K562 (cell line): ENCODE measurements at regions not wholly inside any gene's neighbourhood (a gene's known extent, or its start where the extent isn't known, plus 50 kb on each side); places are given as distances from the start of the nearest gene placed in this dataset.

Source experiments
- ATAC-seq: fragments of 200-7000 bp; cut with Tn5 transposase; 3 replicates; pipeline ENCODE4 v1.9.1; 2020; ENCODE audit warnings: moderate library complexity
- BruUV-seq: library from RNA; stranded (reverse); fragments of 400-500 nt; replicated peaks from 2 replicates; lab custom pipeline; 2021; lab: Mats Ljungman, UMichigan
- CTCF ChIA-PET: fragments of 300-600 bp; formaldehyde crosslinking; extraction: SDS; loops from one replicate; lab custom pipeline; 2021; ENCODE audit warnings: low intra/inter-chr PET ratio; lab: Yijun Ruan, JAX
- POLR2A ChIA-PET: fragments of 300-600, 350-650 bp; sonication (Branson Sonifier 250); formaldehyde crosslinking; extraction: SDS; loops from one replicate; lab custom pipeline; 2021; ENCODE audit warnings: antibody characterized with exemption, inconsistent platforms; lab: Yijun Ruan, JAX
- DNase-seq, 4 experiments: peaks; one replicate each; pipeline versions ENCODE4 v3.0.0 to v3.0.0-alpha.2; 2011 to 2018; ENCODE audit warnings: low spot score in 3 of 4, mixed read lengths in 3 of 4; ENCODE audit errors: extremely low read depth in 1 of 4
- FAIRE-seq: peaks from 2 replicates; lab custom pipeline; 2011; peaks lifted over from hg19 to GRCh38; lab: Jason Lieb, UNC
- H2AFZ ChIP-seq: 2 replicates; pipeline ENCODE4 v1.6.0; 2011; ENCODE audit warnings: low read depth, low read length, control low read depth, inconsistent platforms
- H3K27ac ChIP-seq: fragments of 200-600 bp; 3 replicates; pipeline ENCODE4 v1.8.0; 2011; ENCODE audit warnings: low read depth, mild to moderate bottlenecking, control low read depth, inconsistent platforms, low read length, moderate library complexity, mixed read lengths; ENCODE audit errors: extremely low read depth
- H3K27me3 ChIP-seq, 2 experiments: fragments of 300-600 bp in 1 of 2; 2 replicates in 1 of 2; 3 replicates in 1 of 2; pipeline versions ENCODE4 v1.6.0 to v1.8.0; 2011; ENCODE audit warnings: inconsistent platforms in 2 of 2, low read length in 2 of 2, mild to moderate bottlenecking in 1 of 2, mixed read lengths in 1 of 2, moderate library complexity in 1 of 2; ENCODE audit not compliant: control insufficient read depth in 2 of 2, insufficient read depth in 2 of 2
- H3K36me3 ChIP-seq: fragments of 300-600 bp; 3 replicates; pipeline ENCODE4 v1.8.0; 2011; ENCODE audit warnings: mild to moderate bottlenecking, low read length, inconsistent platforms; ENCODE audit not compliant: control insufficient read depth, insufficient read depth
- H3K4me1 ChIP-seq, 2 experiments: fragments of 200-600 bp in 1 of 2; replicated peaks in 1 of 2; 2 replicates in 1 of 2; 3 replicates in 1 of 2; pipeline versions ENCODE4 v1.5.1 to v1.8.0; 2011; ENCODE audit warnings: inconsistent platforms in 2 of 2, low read length in 2 of 2, mild to moderate bottlenecking in 1 of 2, mixed read lengths in 1 of 2, moderate library complexity in 1 of 2; ENCODE audit not compliant: control insufficient read depth in 2 of 2, insufficient read depth in 2 of 2
- H3K4me2 ChIP-seq: 2 replicates; pipeline ENCODE4 v1.6.1; 2011; ENCODE audit warnings: low read length, control low read depth, inconsistent platforms, mixed read lengths; ENCODE audit not compliant: insufficient read depth
- H3K4me3 ChIP-seq: fragments of 200-600 bp; sonication (generic), shearing (Covaris generic); 2 replicates; pipeline ENCODE4 v1.5.1; 2016; ENCODE audit warnings: control low read depth, inconsistent platforms
- H3K79me2 ChIP-seq: fragments of 200-600 bp; 3 replicates; pipeline ENCODE4 v1.8.0; 2011; ENCODE audit warnings: low read length, inconsistent platforms; ENCODE audit not compliant: control insufficient read depth, insufficient read depth
- H3K9ac ChIP-seq, 2 experiments: 2 replicates each; pipeline versions ENCODE4 v1.6.0 to v1.6.1; 2011; ENCODE audit warnings: low read depth in 2 of 2, low read length in 2 of 2, control low read depth in 1 of 2, inconsistent platforms in 1 of 2, mild to moderate bottlenecking in 1 of 2, mixed read lengths in 1 of 2; ENCODE audit not compliant: insufficient read depth in 1 of 2
- H3K9me1 ChIP-seq: one replicate; pipeline ENCODE4 v1.6.0; 2011; ENCODE audit warnings: inconsistent platforms, mild to moderate bottlenecking, low read length, moderate library complexity; ENCODE audit not compliant: control insufficient read depth, insufficient read depth
- H3K9me3 ChIP-seq: replicated peaks from 2 replicates; pipeline ENCODE4 v1.5.1; 2011; ENCODE audit warnings: low read depth, low read length, inconsistent platforms; ENCODE audit not compliant: control insufficient read depth, insufficient read depth
- H4K20me1 ChIP-seq: replicated peaks from 2 replicates; pipeline ENCODE4 v1.6.1; 2011; ENCODE audit warnings: low read length, inconsistent platforms, mixed read lengths; ENCODE audit not compliant: control insufficient read depth, insufficient read depth
- ATF3 ChIP-seq, 2 experiments: fragments of 450-650 bp in 1 of 2; sonication (generic) in 1 of 2; formaldehyde crosslinking in 1 of 2; IDR thresholded peaks in 1 of 2; conservative IDR thresholded peaks in 1 of 2; 2 replicates each; pipeline versions ENCODE4 v1.6.1 to v1.8.1; 2016 to 2023; ENCODE audit warnings: mild to moderate bottlenecking in 2 of 2, moderate library complexity in 2 of 2, inconsistent platforms in 1 of 2, missing genetic modification reagents in 1 of 2
- CC2D1A ChIP-seq: fragments of 450-650 bp; IDR thresholded peaks from 2 replicates; pipeline ENCODE4 v1.6.1; 2017; ENCODE audit warnings: mild to moderate bottlenecking
- CLOCK ChIP-seq: fragments of 250-450 bp; sonication (Bioruptor Pico); IDR thresholded peaks from 2 replicates; pipeline ENCODE4 v1.4.0; 2020; ENCODE audit warnings: mild to moderate bottlenecking, moderate library complexity, borderline replicate concordance
- ELF4 ChIP-seq: fragments of 450-650 bp; formaldehyde crosslinking; IDR thresholded peaks from 2 replicates; pipeline ENCODE4 v1.4.0; 2022; ENCODE audit warnings: missing genetic modification characterization
- ELK3 ChIP-seq: fragments of 450-650 bp; formaldehyde crosslinking; IDR thresholded peaks from 2 replicates; pipeline ENCODE4 v1.4.0; 2020; ENCODE audit warnings: mild to moderate bottlenecking
- GTF2F1 ChIP-seq: IDR thresholded peaks from 2 replicates; pipeline ENCODE4 v1.6.1; 2011; ENCODE audit warnings: low read depth, low read length, improper control_type of control experiment
- HMBOX1 ChIP-seq: sonication (generic); IDR thresholded peaks from 2 replicates; pipeline ENCODE4 v1.6.1; 2016
- HNRNPLL ChIP-seq: fragments of 200-400 bp; formaldehyde crosslinking; IDR thresholded peaks from 2 replicates; pipeline ENCODE4 v1.6.1; 2017; ENCODE audit warnings: low read length, low read depth, mild to moderate bottlenecking; ENCODE audit not compliant: poor library complexity, severe bottlenecking
- ILF3 ChIP-seq: fragments of 450-650 bp; IDR thresholded peaks from 2 replicates; pipeline ENCODE4 v1.6.1; 2018; ENCODE audit warnings: antibody characterized with exemption, mild to moderate bottlenecking, moderate library complexity, borderline replicate concordance
- MCM3 ChIP-seq: fragments of 450-650 bp; IDR thresholded peaks from 2 replicates; pipeline ENCODE4 v1.6.1; 2016
- MXD1 ChIP-seq: fragments of 250-450 bp; sonication (Bioruptor Pico); IDR thresholded peaks from 2 replicates; pipeline ENCODE4 v1.8.0; 2021; ENCODE audit warnings: borderline replicate concordance, mild to moderate bottlenecking, moderate library complexity; ENCODE audit not compliant: poor library complexity, severe bottlenecking
- ZBTB33 ChIP-seq: sonication (generic); formaldehyde crosslinking; IDR thresholded peaks from 2 replicates; pipeline ENCODE4 v1.8.1; 2023; ENCODE audit warnings: mild to moderate bottlenecking, missing genetic modification reagents
- ZNF12 ChIP-seq: sonication (generic); formaldehyde crosslinking; IDR thresholded peaks from 2 replicates; pipeline ENCODE4 v1.4.0; 2020; ENCODE audit warnings: mild to moderate bottlenecking, missing genetic modification reagents
- ZNF143 ChIP-seq: sonication (generic); formaldehyde crosslinking; IDR thresholded peaks from 2 replicates; pipeline ENCODE4 v1.9.0; 2022; ENCODE audit warnings: mild to moderate bottlenecking, missing genetic modification reagents
- ZNF165 ChIP-seq: fragments of 250-450 bp; sonication (Bioruptor Pico); IDR thresholded peaks from 2 replicates; pipeline ENCODE4 v1.4.0; 2020; ENCODE audit warnings: borderline replicate concordance
- WGBS: fragments of 100-300 bp; shearing (Covaris generic); methylation state at CpG from one replicate; pipeline ENCODE4 v1.1.6; 2016; ENCODE audit warnings: low coverage, mixed read lengths; ENCODE audit not compliant: insufficient coverage; ENCODE audit errors: missing lambda C conversion rate; 5-methylcytosine and 5-hydroxymethylcytosine counted together
- in situ Hi-C: fragments of 300-500 bp; cut with MboI; formaldehyde crosslinking; loops from 4 replicates; pipeline ENCODE4 v1.15.0; 2018; ENCODE audit warnings: inconsistent platforms, mixed read lengths
- intact Hi-C: fragments of 100-400 bp; cut with micrococcal nuclease; formaldehyde crosslinking; loops from 2 replicates; pipeline ENCODE4 v1.14.2; 2022

- ChIA-PET CTCF (no interaction called here), POLR2A (no interaction called here)
- H3K9ac ChIP-seq, result no peak overlapping the region
- no peaks in the 10 kb centered on the region for H3K79me2 ChIP-seq
- no peaks in the 10 kb centered on the region for H3K4me1 ChIP-seq
- no TSS peak for BruUV-seq
- in situ Hi-C loops (no loop called here), intact Hi-C loops (no loop called here)
- H3K27me3 ChIP-seq, result no peaks in the 10 kb centered on the region
- H3K4me2 ChIP-seq, result no peak overlapping the region
- no peaks in the 10 kb centered on the region for H3K36me3 ChIP-seq
- WGBS, result 0% methylated on average over 3 of the region's 3 CpGs
- no peaks in the 10 kb centered on the region for H3K9me1 ChIP-seq
- ATAC-seq (no peak), FAIRE-seq (no peak), DNase-seq (no peak)
- H2AFZ ChIP-seq, result no peak overlapping the region
- H3K27ac ChIP-seq, result no peak overlapping the region
- H4K20me1 ChIP-seq, result no peaks in the 10 kb centered on the region
- no peaks in the 10 kb centered on the region for H3K9me3 ChIP-seq
- no peak overlapping the region for H3K4me3 ChIP-seq
- TF ChIP-seq ZBTB33 (CRISPR knock-in tag) (no peak), CC2D1A (no peak), HNRNPLL (no peak), MCM3 (no peak), ZNF12 (no peak), ZNF165 (no peak), HMBOX1 (no peak), ZNF143 (no peak), ATF3 (IDR thresholded peaks at IDR 0.05) (no peak), ATF3 (CRISPR knock-in tag; conservative IDR thresholded peaks at IDR 0.05) (no peak), CLOCK (no peak), MXD1 (no peak), ELK3 (CRISPR knock-in tag) (no peak), ELF4 (CRISPR knock-in tag) (no peak), ILF3 (no peak), GTF2F1 (no peak)
These were observed 591.6 kb upstream of the CYLC2 start for GRCh38 chr9:102403514-102403913.
